HK-2 (cell line): ENCODE measurements at regions not wholly inside any gene's neighbourhood (a gene's known extent, or its start where the extent isn't known, plus 50 kb on each side); places are given as distances from the start of the nearest gene placed in this dataset.

Experiments used
- DNase-seq: peaks from one replicate; pipeline ENCODE4 v3.0.0-alpha.2; 2018; ENCODE audit not compliant: unreplicated experiment

GRCh38 chr18:41265047-41265446 is 690.0 kb upstream of the PIK3C3 start:
- no peak for DNase-seq

- DNase-seq = no peak
Measured at GRCh38 chr18:41263956-41264355, 691.1 kb upstream of the PIK3C3 start.

GRCh38 chr18:41262688-41263087 is 692.3 kb upstream of the PIK3C3 start:
- no peak for DNase-seq

GRCh38 chr18:41244591-41245037 is 710.4 kb upstream of the PIK3C3 start:
- no peak for DNase-seq

- no peak for DNase-seq
Measured at GRCh38 chr18:41237317-41237716, 717.7 kb upstream of the PIK3C3 start.

GRCh38 chr18:41231681-41232080 is 723.4 kb upstream of the PIK3C3 start:
- no peak for DNase-seq

- no peak for DNase-seq
Measured at GRCh38 chr18:41227993-41228392, 727.0 kb upstream of the PIK3C3 start.

GRCh38 chr18:41226911-41227310 is 728.1 kb upstream of the PIK3C3 start:
- no peak for DNase-seq

GRCh38 chr18:41226186-41226585 is 728.8 kb upstream of the PIK3C3 start:
- DNase-seq = no peak

- no peak for DNase-seq
Measured at GRCh38 chr18:41216341-41217003, 738.6 kb upstream of the PIK3C3 start.

GRCh38 chr18:41207706-41208105 is 747.3 kb upstream of the PIK3C3 start:
- no peak for DNase-seq

- no peak for DNase-seq
Measured at GRCh38 chr18:41206341-41206830, 748.6 kb upstream of the PIK3C3 start.

- DNase-seq = no peak
Measured at GRCh38 chr18:41199212-41199611, 755.8 kb upstream of the PIK3C3 start.

- DNase-seq = no peak
Measured at GRCh38 chr18:41197967-41198366, 757.1 kb upstream of the PIK3C3 start.

- DNase-seq = no peak
Measured at GRCh38 chr18:41170346-41170745, 784.7 kb upstream of the PIK3C3 start.

GRCh38 chr18:41165625-41166024 is 789.4 kb upstream of the PIK3C3 start:
- DNase-seq = no peak

GRCh38 chr18:41162781-41163180 is 792.3 kb upstream of the PIK3C3 start:
- no peak for DNase-seq

GRCh38 chr18:41162191-41162590 is 792.8 kb upstream of the PIK3C3 start:
- no peak for DNase-seq

- DNase-seq = no peak
Measured at GRCh38 chr18:41155910-41156851, 798.9 kb upstream of the PIK3C3 start.

GRCh38 chr18:41155025-41155424 is 800.0 kb upstream of the PIK3C3 start:
- no peak for DNase-seq

GRCh38 chr18:41153871-41154270 is 801.2 kb upstream of the PIK3C3 start:
- DNase-seq = no peak

- DNase-seq = no peak
Measured at GRCh38 chr18:41150316-41150715, 804.7 kb upstream of the PIK3C3 start.

GRCh38 chr18:41146301-41146700 is 808.7 kb upstream of the PIK3C3 start:
- DNase-seq = no peak
